D721Med (cell line): ENCODE measurements at regions not wholly inside any gene's neighbourhood (a gene's known extent, or its start where the extent isn't known, plus 50 kb on each side); places are given as distances from the start of the nearest gene placed in this dataset.

ENCODE experiments used
- DNase-seq: peaks from one replicate; pipeline ENCODE4 v3.0.0; 2011; ENCODE audit warnings: low spot score; ENCODE audit not compliant: insufficient read length
- FAIRE-seq: peaks from 2 replicates; lab custom pipeline; 2011; peaks lifted over from hg19 to GRCh38; lab: Jason Lieb, UNC
- CTCF ChIP-seq: IDR thresholded peaks from 2 replicates; pipeline ENCODE4 v1.5.1; 2012; ENCODE audit warnings: mild to moderate bottlenecking, control low read depth; ENCODE audit not compliant: insufficient read depth; ENCODE audit errors: missing control alignments

GRCh38 chr12:92539110-92539749, 163.6 kb upstream of the PLEKHG7 start:
- no peak for DNase-seq
- no peak for FAIRE-seq
- TF ChIP-seq CTCF: no peak

GRCh38 chr12:92537290-92537960, 165.4 kb upstream of the PLEKHG7 start:
- DNase-seq (no peak), FAIRE-seq (no peak)
- no peak for TF ChIP-seq CTCF

GRCh38 chr12:92535961-92536360, 166.8 kb upstream of the PLEKHG7 start:
- TF ChIP-seq CTCF: no peak
- FAIRE-seq: no peak
- no peak for DNase-seq

GRCh38 chr12:92533280-92533890, 169.4 kb upstream of the PLEKHG7 start:
- DNase-seq: no peak
- TF ChIP-seq CTCF: no peak
- no peak for FAIRE-seq

GRCh38 chr12:92530706-92531105, 172.1 kb upstream of the PLEKHG7 start:
- DNase-seq: no peak
- no peak for FAIRE-seq
- TF ChIP-seq CTCF: no peak

GRCh38 chr12:92529944-92530343, 172.8 kb upstream of the PLEKHG7 start:
- FAIRE-seq: no peak
- no peak for TF ChIP-seq CTCF
- DNase-seq: no peak

GRCh38 chr12:92528586-92528985, 174.2 kb upstream of the PLEKHG7 start:
- TF ChIP-seq CTCF: no peak
- FAIRE-seq (no peak), DNase-seq (no peak)
